HEK293 (cell line): ENCODE measurements at regions not wholly inside any gene's neighbourhood (a gene's known extent, or its start where the extent isn't known, plus 50 kb on each side); places are given as distances from the start of the nearest gene placed in this dataset.

Source experiments
- ZNF23 ChIP-seq: fragments of 450-650 bp; formaldehyde crosslinking; IDR thresholded peaks from 2 replicates; pipeline ENCODE4 v1.5.1; 2016; ENCODE audit warnings: missing biosample characterization, missing genetic modification characterization, borderline replicate concordance
- TF ChIP-seq, protein P1 (sequence below): fragments of 450-650 bp; formaldehyde crosslinking; IDR thresholded peaks from 2 replicates; pipeline ENCODE4 v1.5.1; 2016; ENCODE audit warnings: missing biosample characterization, missing genetic modification characterization

DNA sequence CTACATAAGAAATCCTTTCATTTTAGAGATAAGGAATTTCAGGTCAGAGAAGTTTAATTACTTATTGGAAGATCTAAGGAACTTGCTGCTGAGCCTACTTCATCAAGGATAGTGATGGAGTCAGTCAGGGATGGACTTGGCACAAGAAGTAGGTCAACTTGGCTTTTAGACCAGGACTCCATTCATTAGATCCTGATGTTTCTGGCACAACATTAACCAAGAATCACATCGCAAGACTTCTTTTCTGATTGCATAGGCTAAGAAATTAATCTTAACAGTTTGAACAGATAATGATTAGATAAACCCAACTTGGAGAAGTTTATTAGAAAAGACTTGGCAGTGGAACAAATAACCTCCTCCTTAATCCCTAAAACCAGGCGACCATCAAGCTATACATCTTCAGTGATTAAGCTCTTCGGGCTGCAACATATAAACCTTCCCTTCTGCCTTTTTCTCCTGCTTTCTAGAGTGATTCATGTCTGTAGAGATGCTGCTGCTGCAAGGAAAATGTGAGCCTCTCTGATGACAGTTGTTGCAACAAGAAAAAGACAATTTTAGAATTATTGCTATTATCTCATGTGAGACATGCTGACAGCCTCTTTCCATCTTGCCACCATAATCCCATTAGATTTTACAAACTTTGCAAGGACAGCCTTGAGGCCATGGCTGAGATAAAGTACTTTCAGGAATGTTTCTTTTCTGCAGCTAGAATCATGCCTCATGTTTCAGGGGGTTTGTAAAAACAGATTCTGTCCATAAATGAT lies 207.9 kb upstream of the SLC27A6 start:
- TF ChIP-seq, protein P1, sequence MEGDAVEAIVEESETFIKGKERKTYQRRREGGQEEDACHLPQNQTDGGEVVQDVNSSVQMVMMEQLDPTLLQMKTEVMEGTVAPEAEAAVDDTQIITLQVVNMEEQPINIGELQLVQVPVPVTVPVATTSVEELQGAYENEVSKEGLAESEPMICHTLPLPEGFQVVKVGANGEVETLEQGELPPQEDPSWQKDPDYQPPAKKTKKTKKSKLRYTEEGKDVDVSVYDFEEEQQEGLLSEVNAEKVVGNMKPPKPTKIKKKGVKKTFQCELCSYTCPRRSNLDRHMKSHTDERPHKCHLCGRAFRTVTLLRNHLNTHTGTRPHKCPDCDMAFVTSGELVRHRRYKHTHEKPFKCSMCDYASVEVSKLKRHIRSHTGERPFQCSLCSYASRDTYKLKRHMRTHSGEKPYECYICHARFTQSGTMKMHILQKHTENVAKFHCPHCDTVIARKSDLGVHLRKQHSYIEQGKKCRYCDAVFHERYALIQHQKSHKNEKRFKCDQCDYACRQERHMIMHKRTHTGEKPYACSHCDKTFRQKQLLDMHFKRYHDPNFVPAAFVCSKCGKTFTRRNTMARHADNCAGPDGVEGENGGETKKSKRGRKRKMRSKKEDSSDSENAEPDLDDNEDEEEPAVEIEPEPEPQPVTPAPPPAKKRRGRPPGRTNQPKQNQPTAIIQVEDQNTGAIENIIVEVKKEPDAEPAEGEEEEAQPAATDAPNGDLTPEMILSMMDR (tag by site-specific recombination), result no peak
- TF ChIP-seq ZNF23 (tag by site-specific recombination), result no peak
